ENCODE measurements at regions not wholly inside any gene's neighbourhood (a gene's known extent, or its start where the extent isn't known, plus 50 kb on each side); places are given as distances from the start of the nearest gene placed in this dataset.

- no TSS peak for BruUV-seq (replicated peaks)
- Mint-ChIP-seq H3K9me3 (ENCODE audit: unreplicated experiment) (no peaks in the 10 kb centered on the region), H3K27me3 (ENCODE audit: insufficient read depth, unreplicated experiment) (peaks cover 17% of the 10 kb centered on the region), H3K4me1 (ENCODE audit: low read depth, unreplicated experiment) (no peaks in the 10 kb centered on the region), H3K4me3 (ENCODE audit: unreplicated experiment) (no peak overlapping the region), H3K36me3 (ENCODE audit: insufficient read depth, unreplicated experiment) (no peaks in the 10 kb centered on the region), H3K27ac (ENCODE audit: unreplicated experiment) (no peak overlapping the region)
- DNase-seq = peak in 1 of 2 experiments; percentile 4
- H3K27me3 ChIP-seq (replicated peaks; ENCODE audit: control insufficient read depth, insufficient read depth, low read length) = no peaks in the 10 kb centered on the region
- H3K9me3 ChIP-seq = no peaks in the 10 kb centered on the region
- intact Hi-C loops (cut with micrococcal nuclease; ENCODE audit: unreplicated experiment) = loop anchor here (1.0 to 10.0 kb wide), 3 partner anchors 784 to 1121 kb away; partner anchors contain the start of gene FOXP1
- H3K4me3 ChIP-seq (ENCODE audit: low read depth, low read length) = no peak overlapping the region
- ChIA-PET CTCF (no interaction called here), POLR2A (no interaction called here)
- H3K36me3 ChIP-seq (ENCODE audit: control insufficient read depth, insufficient read depth, low read length) = no peaks in the 10 kb centered on the region
- no peaks in the 10 kb centered on the region for H3K4me1 ChIP-seq
- peak; percentile 38 to 46 for TF ChIP-seq CTCF (IDR thresholded peaks at IDR 0.05; ENCODE audit: insufficient read depth in 1 of 2, low read depth in 1 of 2, low read length in 1 of 2, severe bottlenecking in 1 of 2, unreplicated experiment in 1 of 2)
Observed at GRCh38 chr3:70531063-70531657, 218.7 kb upstream of the MDFIC2 start.

GRCh38 chr3:70530626-70531025 lies 218.2 kb upstream of the MDFIC2 start:
- ChIA-PET CTCF (no interaction called here), POLR2A (no interaction called here)
- no TSS peak for BruUV-seq (replicated peaks)
- Histone ChIP-seq H3K4me3 (ENCODE audit: low read depth, low read length) (no peak overlapping the region), H3K27me3 (replicated peaks; ENCODE audit: control insufficient read depth, insufficient read depth, low read length) (no peaks in the 10 kb centered on the region), H3K4me1 (no peaks in the 10 kb centered on the region), H3K9me3 (no peaks in the 10 kb centered on the region), H3K36me3 (ENCODE audit: control insufficient read depth, insufficient read depth, low read length) (no peaks in the 10 kb centered on the region)
- no peaks in the 10 kb centered on the region for H3K4me1 Mint-ChIP-seq (ENCODE audit: low read depth, unreplicated experiment)
- no peaks in the 10 kb centered on the region for H3K9me3 Mint-ChIP-seq (ENCODE audit: unreplicated experiment)
- H3K27ac Mint-ChIP-seq (ENCODE audit: unreplicated experiment) = no peak overlapping the region
- no peaks in the 10 kb centered on the region for H3K36me3 Mint-ChIP-seq (ENCODE audit: insufficient read depth, unreplicated experiment)
- DNase-seq = no peak
- intact Hi-C loops (cut with micrococcal nuclease; ENCODE audit: unreplicated experiment) = loop anchor here (1.0 to 10.0 kb wide), 3 partner anchors 784 to 1122 kb away; partner anchors contain the start of gene FOXP1
- peaks cover 15% of the 10 kb centered on the region for H3K27me3 Mint-ChIP-seq (ENCODE audit: insufficient read depth, unreplicated experiment)
- TF ChIP-seq CTCF (IDR thresholded peaks at IDR 0.05; ENCODE audit: insufficient read depth in 1 of 2, low read depth in 1 of 2, low read length in 1 of 2, severe bottlenecking in 1 of 2, unreplicated experiment in 1 of 2) = no peak
- no peak overlapping the region for H3K4me3 Mint-ChIP-seq (ENCODE audit: unreplicated experiment)

- no peak for DNase-seq
- POLR2A ChIA-PET = no interaction called here
- no peak for TF ChIP-seq CTCF (IDR thresholded peaks at IDR 0.05; ENCODE audit: insufficient read depth in 1 of 2, low read depth in 1 of 2, low read length in 1 of 2, severe bottlenecking in 1 of 2, unreplicated experiment in 1 of 2)
- Histone ChIP-seq H3K9me3 (no peaks in the 10 kb centered on the region), H3K27me3 (replicated peaks; ENCODE audit: control insufficient read depth, insufficient read depth, low read length) (no peaks in the 10 kb centered on the region), H3K36me3 (ENCODE audit: control insufficient read depth, insufficient read depth, low read length) (no peaks in the 10 kb centered on the region), H3K4me1 (no peaks in the 10 kb centered on the region), H3K4me3 (ENCODE audit: low read depth, low read length) (no peak overlapping the region)
- Mint-ChIP-seq H3K4me1 (ENCODE audit: low read depth, unreplicated experiment) (no peaks in the 10 kb centered on the region), H3K9me3 (ENCODE audit: unreplicated experiment) (no peaks in the 10 kb centered on the region), H3K36me3 (ENCODE audit: insufficient read depth, unreplicated experiment) (no peaks in the 10 kb centered on the region), H3K27me3 (ENCODE audit: insufficient read depth, unreplicated experiment) (peaks cover 13% of the 10 kb centered on the region), H3K4me3 (ENCODE audit: unreplicated experiment) (no peak overlapping the region), H3K27ac (ENCODE audit: unreplicated experiment) (no peak overlapping the region)
- intact Hi-C loops (cut with micrococcal nuclease; ENCODE audit: unreplicated experiment) = no loop called here
- no TSS peak for BruUV-seq (replicated peaks)
- CTCF ChIA-PET = no interaction called here
Observed at GRCh38 chr3:70527026-70527425, 214.6 kb upstream of the MDFIC2 start.

Data from Caco-2 (cell line).